ENCODE measurements at regions not wholly inside any gene's neighbourhood (a gene's known extent, or its start where the extent isn't known, plus 50 kb on each side); places are given as distances from the start of the nearest gene placed in this dataset.

DNA sequence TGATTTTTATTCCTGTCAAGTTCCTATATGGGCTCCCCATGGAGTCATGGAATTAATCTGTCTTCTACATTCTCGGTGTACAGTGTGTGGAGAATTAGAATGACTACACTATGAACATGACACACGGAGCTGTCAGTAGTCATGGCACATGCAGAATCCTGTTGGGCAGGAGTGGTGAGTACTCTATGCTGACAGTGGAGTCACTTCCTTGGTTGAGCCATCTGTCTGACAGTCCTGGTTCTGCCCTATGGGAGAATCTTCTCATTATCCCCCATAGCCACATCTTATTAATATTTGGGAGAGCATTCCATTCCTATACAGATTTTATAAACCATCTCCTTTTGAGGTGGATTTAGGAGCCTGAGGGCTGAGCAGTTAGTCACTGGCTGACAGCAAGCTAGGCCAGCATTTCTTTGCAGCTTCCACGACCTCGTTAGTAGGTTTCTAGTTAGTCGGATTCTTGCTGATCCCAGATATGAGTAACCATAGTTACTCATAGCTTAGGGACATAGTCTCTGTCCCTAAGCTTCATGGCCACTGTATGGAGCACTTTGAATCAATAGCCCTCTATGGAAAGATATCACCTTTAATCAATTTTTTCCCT is 90.6 kb downstream of the MDH1 start:
- Mint-ChIP-seq H3K4me1 (ENCODE audit: low read depth, unreplicated experiment) (no peaks in the 10 kb centered on the region), H3K27ac (ENCODE audit: unreplicated experiment) (no peak overlapping the region), H3K9me3 (ENCODE audit: low read depth, unreplicated experiment) (no peaks in the 10 kb centered on the region), H3K27me3 (ENCODE audit: unreplicated experiment) (peaks cover 12% of the 10 kb centered on the region), H3K4me3 (ENCODE audit: low read depth, unreplicated experiment) (no peak overlapping the region), H3K36me3 (ENCODE audit: insufficient read depth, unreplicated experiment) (no peaks in the 10 kb centered on the region)
- intact Hi-C loops (cut with micrococcal nuclease; ENCODE audit: unreplicated experiment): no loop called here
- TF ChIP-seq, protein P1, sequence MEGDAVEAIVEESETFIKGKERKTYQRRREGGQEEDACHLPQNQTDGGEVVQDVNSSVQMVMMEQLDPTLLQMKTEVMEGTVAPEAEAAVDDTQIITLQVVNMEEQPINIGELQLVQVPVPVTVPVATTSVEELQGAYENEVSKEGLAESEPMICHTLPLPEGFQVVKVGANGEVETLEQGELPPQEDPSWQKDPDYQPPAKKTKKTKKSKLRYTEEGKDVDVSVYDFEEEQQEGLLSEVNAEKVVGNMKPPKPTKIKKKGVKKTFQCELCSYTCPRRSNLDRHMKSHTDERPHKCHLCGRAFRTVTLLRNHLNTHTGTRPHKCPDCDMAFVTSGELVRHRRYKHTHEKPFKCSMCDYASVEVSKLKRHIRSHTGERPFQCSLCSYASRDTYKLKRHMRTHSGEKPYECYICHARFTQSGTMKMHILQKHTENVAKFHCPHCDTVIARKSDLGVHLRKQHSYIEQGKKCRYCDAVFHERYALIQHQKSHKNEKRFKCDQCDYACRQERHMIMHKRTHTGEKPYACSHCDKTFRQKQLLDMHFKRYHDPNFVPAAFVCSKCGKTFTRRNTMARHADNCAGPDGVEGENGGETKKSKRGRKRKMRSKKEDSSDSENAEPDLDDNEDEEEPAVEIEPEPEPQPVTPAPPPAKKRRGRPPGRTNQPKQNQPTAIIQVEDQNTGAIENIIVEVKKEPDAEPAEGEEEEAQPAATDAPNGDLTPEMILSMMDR (IDR thresholded peaks at IDR 0.05; ENCODE audit: unreplicated experiment): no peak
- BruUV-seq (replicated peaks): no TSS peak
- no peak for DNase-seq
- CTCF ChIA-PET: no interaction called here

DNA sequence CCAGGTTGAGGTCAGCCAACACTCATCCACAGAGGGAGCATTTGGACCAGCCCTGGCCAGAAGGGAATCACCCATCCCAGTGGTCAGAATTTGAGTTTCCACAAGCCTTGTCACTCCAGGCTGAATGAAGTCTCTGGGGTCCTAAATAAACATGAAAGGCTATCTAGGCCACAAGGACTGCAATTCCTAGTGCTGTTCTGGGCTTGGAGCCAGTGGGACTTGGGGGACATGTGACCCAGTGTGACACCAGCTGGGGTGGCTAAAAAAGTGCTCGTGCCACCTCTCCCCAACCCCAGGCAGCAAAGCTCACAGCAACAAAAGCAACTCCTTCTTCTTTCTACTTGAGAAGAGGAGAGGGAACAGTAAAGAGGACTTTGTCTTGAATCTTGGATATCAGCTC is 91.7 kb downstream of the MDH1 start:
- no TSS peak for BruUV-seq (replicated peaks)

DNA sequence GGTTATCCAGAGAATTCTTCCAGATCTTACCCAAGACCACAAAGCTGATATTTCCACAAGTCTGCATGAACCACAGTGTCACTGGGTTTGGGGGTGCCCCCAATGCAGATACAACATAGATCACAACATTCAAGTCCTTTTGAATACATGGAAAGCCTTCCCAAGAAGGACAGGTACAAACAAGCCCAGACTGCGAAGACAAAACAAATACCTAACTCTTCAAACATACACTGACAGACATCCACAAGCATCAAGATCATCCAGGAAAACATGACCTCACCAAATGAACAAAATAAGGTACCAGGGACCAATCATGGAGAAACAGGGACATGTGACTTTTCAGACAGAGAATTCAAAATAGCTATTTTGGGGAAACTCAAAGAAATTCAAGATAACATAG is 93.1 kb downstream of the MDH1 start:
- no peak overlapping the region for H3K4me3 Mint-ChIP-seq (ENCODE audit: low read depth, unreplicated experiment)
- CTCF ChIA-PET: no interaction called here
- DNase-seq: no peak
- TF ChIP-seq, protein P1 (IDR thresholded peaks at IDR 0.05; ENCODE audit: unreplicated experiment): no peak
- intact Hi-C loops (cut with micrococcal nuclease; ENCODE audit: unreplicated experiment): no loop called here
- no peaks in the 10 kb centered on the region for H3K9me3 Mint-ChIP-seq (ENCODE audit: low read depth, unreplicated experiment)
- H3K27me3 Mint-ChIP-seq (ENCODE audit: unreplicated experiment): no peaks in the 10 kb centered on the region
- BruUV-seq (replicated peaks): no TSS peak
- no peaks in the 10 kb centered on the region for H3K36me3 Mint-ChIP-seq (ENCODE audit: insufficient read depth, unreplicated experiment)
- no peaks in the 10 kb centered on the region for H3K4me1 Mint-ChIP-seq (ENCODE audit: low read depth, unreplicated experiment)
- H3K27ac Mint-ChIP-seq (ENCODE audit: unreplicated experiment): no peak overlapping the region

More for the DNA sequence above, 91.7 kb downstream of the MDH1 start:
- TF ChIP-seq, protein P1 (IDR thresholded peaks at IDR 0.05; ENCODE audit: unreplicated experiment): no peak
- intact Hi-C loops (cut with micrococcal nuclease; ENCODE audit: unreplicated experiment): no loop called here
- DNase-seq: no peak
- Mint-ChIP-seq H3K9me3 (ENCODE audit: low read depth, unreplicated experiment) (no peaks in the 10 kb centered on the region), H3K4me3 (ENCODE audit: low read depth, unreplicated experiment) (no peak overlapping the region), H3K36me3 (ENCODE audit: insufficient read depth, unreplicated experiment) (no peaks in the 10 kb centered on the region), H3K27me3 (ENCODE audit: unreplicated experiment) (peaks cover 1% of the 10 kb centered on the region), H3K27ac (ENCODE audit: unreplicated experiment) (no peak overlapping the region), H3K4me1 (ENCODE audit: low read depth, unreplicated experiment) (no peaks in the 10 kb centered on the region)
- CTCF ChIA-PET: no interaction called here

DNA sequence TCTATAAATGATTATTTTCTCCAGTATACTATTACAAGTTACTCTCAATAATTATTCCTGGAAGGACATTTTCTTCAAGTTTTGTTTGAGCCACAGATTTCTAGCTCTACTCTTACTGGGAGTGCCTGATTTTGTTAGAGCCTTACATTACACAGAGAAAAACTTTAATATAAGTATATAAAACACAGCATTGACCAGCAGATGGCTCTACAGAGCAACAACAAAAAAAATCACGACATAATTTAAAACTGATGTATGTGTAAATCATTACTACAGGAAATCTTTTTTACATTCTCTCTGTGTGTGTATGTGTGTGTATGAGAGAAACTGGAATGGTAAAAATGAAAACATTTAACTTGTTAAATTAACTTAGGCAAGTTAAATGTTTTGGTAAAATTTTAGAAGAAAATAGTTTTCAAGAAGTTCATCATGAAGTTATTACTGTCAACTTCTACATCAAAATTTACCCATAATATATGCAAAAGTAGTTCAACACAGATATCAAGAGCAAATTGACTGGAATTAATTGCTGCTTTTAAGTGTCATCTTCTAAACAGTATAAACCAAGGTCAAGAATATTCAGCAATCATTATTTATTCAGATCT is 103.3 kb downstream of the MDH1 start:
- H3K4me1 Mint-ChIP-seq (ENCODE audit: low read depth, unreplicated experiment): no peaks in the 10 kb centered on the region
- H3K4me3 Mint-ChIP-seq (ENCODE audit: low read depth, unreplicated experiment): no peak overlapping the region
- H3K36me3 Mint-ChIP-seq (ENCODE audit: insufficient read depth, unreplicated experiment): no peaks in the 10 kb centered on the region
- H3K27me3 Mint-ChIP-seq (ENCODE audit: unreplicated experiment): no peaks in the 10 kb centered on the region
- H3K9me3 Mint-ChIP-seq (ENCODE audit: low read depth, unreplicated experiment): no peaks in the 10 kb centered on the region
- H3K27ac Mint-ChIP-seq (ENCODE audit: unreplicated experiment): no peak overlapping the region
- TF ChIP-seq, protein P1 (IDR thresholded peaks at IDR 0.05; ENCODE audit: unreplicated experiment): peak; percentile 32
- no TSS peak for BruUV-seq (replicated peaks)
- CTCF ChIA-PET: interaction anchor here (1.2 kb wide), 1 partner anchor 169 kb away, joined by 3 read pairs; no protein-coding TSS in a partner anchor
- DNase-seq: peak; percentile 34
- intact Hi-C loops (cut with micrococcal nuclease; ENCODE audit: unreplicated experiment): loop anchor here (1.0 to 10.0 kb wide), 3 partner anchors 169 to 333 kb away; no protein-coding TSS in a partner anchor
